Dermis microvascular lymphatic vessel endothelial cell (primary cell): ENCODE measurements at regions not wholly inside any gene's neighbourhood (a gene's known extent, or its start where the extent isn't known, plus 50 kb on each side); places are given as distances from the start of the nearest gene placed in this dataset.
"Not testable (repeated sequence)": the region's sequence is repeated elsewhere in the genome, so short reads cannot be mapped to it uniquely, and the experiment has no call there.

Experiments
- DNase-seq, 2 donors: peaks; one replicate each; pipeline versions ENCODE4 v3.0.0 to v3.0.0-alpha.2; 2010; ENCODE audit warnings: low read depth in 2 of 2

GRCh38 chr10:65111059-65111458 lies 1589.9 kb downstream of the REEP3 start:
- not testable (repeated sequence) for DNase-seq

GRCh38 chr10:65112573-65112972 lies 1591.4 kb downstream of the REEP3 start:
- DNase-seq, result no peak

- DNase-seq, result no peak
Observed at GRCh38 chr10:65123120-65123519, 1601.9 kb downstream of the REEP3 start.

DNA sequence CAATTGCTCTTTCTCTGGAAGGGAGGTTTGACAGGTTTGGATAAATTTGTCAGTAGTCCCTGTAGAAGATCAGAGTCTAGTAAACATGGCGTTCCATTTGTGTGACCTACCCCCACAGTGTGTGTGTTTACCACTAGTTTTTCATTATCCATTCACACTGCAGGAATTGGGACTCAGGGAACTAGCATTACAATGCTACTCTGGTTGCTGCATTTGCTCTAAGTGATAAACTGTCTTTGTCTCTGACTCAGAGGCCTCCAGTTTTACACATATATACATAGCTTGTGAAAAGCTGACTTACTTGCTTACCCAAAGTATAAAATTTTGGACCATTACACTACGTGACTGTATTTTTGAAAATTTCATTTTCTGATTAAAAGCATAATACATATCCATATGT lies 1604.0 kb downstream of the REEP3 start:
- DNase-seq, result no peak

DNA sequence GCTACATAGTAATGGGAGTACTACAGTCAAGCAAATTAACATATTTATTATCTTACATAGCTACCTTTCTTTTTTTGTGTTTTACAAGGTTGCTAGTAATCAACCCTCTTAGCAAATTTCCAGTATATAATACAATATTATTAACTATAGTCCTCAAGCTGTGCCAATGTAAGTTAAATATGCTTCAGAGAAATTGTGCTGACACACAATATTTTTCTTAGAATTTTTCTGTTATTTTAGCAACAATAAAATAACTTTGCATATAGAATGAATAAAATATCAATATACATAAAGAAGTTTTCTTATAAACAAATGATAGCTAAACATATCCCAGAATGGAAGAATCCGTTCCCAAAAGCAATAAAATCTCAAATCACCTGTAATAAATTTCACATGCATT lies 1605.1 kb downstream of the REEP3 start:
- DNase-seq, result no peak

DNA sequence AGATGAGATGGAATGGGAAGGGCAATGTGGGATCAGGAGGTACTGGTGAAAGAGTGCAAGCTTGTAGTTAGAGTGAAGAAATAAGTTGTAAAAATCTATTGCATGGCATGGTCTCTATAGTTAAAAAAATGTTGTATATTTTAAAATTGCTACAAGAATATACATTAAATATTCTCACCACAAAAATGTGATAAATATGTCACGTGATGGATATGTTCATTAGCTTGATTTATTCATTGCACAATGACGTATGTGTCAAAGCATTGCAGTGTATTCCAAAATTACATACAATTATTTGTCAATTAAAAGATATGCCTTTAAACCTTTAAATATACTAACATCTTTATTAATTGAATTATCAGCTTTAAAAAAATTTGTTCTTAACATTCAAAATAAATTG lies 1607.1 kb downstream of the REEP3 start:
- no peak for DNase-seq

DNA sequence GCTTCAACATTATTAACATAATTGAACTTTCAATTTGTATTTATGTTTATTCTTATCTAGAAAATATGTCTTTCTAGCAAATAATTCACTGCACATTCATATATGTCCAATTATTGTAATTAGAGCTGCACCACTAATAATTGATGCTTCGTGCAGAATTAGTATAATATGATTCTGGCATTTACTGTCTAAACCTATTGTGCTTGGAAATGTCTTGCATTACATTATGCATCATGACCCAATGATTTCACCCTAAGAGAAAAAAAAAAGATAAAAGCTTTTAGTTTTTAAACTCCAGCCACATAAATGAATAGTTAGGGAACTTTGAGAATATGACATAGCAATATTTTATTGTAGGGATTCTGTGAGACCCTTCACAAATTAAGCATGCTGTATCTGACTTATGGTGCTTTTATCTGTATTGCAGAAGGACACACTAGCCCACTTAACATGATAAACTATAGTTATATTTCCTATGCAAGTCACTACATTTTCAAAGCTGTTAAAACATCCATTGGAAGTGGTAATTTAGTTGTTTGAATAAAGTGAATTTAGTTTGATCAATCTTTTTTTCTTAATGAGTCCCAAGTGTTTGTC lies 1609.1 kb downstream of the REEP3 start:
- no peak for DNase-seq

DNA sequence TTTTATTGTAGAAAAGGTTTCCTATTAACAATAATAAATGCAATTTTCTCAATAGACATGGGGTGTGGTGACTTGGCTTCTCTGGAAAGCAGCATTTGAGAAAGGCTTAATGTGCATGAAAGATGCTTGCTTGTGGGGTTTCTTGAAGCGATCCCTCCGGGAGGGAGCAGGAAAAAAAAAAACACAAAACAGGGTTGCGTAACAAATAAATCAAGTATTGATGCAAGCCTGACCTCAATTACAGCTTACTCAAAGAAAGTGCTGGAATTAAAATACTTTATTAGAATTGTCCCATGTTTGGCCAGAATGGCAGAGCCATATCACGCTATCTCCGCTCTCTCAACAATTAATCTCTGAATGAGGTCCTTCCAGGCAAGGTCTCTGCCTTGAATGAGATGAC lies 1612.5 kb downstream of the REEP3 start:
- no peak for DNase-seq

DNA sequence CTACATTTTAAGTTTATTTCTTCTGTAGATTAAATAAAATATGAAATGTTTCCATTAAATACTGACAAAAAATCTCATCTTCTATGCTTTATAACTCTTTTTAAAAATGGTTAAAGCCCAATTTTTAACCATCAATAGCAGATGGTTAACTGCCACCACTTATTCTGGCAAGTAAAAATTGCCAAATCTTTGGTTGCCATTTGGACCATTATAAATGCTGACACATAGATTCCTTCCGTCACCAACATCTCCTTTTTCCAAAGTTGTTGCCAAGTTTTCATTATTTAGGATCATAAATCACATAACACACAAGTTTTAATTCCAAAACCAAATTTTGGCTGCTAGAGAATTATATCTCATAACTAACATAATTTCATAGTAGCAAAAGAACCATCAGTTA lies 1614.3 kb downstream of the REEP3 start:
- DNase-seq, result no peak

- no peak for DNase-seq
Observed at GRCh38 chr10:65142641-65143435, 1621.6 kb downstream of the REEP3 start.

GRCh38 chr10:65143723-65144122 lies 1622.5 kb downstream of the REEP3 start:
- no peak for DNase-seq

DNA sequence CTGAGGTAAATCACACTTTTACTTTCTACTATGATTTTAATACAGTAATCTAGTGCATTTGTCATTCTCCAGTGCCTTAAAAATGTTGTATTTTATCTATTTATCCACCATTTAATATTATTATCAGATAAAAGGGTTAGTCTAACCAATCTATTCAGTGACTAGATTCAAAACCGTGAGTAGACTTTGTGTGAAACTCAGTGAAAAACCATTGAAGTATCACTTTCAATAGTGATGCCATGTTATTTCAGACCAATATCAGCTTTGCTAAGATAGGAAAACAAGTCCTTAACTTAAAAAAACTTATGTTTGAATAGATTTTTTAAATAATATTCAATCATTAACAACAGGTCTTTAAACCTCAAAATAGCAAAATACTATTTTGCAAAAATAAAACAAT lies 1628.7 kb downstream of the REEP3 start:
- DNase-seq, result no peak

DNA sequence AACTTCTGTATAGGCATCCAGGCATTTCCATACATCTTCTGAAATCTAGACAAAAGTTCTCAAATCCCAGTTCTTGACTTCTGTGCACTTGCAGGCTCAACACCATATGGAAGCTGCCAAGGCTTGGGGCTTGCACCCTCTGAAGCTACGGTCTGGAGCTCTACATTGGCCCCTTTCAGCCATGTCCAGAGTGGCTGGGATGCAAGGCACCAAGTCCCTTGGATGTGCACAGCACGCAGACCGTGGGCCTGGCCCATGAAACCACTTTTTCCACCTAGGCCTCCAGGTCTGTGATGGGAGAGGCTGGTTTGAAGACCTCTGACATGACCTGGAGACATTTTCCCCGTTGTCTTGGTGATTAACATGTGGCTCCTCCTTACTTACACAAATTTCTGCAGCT lies 1645.1 kb downstream of the REEP3 start:
- DNase-seq, result no peak

- no peak for DNase-seq
Observed at GRCh38 chr10:65172249-65172648, 1651.0 kb downstream of the REEP3 start.

DNA sequence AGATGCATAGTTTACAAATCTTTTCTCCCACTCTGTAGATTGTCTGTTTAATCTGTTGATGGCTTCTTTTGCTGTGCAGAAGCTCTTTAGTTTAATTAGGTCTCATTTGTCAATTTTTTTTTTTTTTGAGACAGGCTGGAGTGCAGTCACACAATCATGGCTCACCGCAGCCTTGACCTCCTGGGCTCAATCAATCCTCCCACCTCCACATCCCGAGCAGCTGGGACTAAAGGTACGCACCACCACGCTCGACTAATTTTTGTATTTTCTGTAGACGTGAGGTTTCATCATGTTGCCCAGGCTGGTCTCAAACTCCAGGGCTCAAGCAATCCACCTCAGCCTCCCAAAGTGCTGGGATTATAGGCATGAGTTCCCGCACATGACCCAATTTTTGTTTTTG lies 1655.8 kb downstream of the REEP3 start:
- no peak for DNase-seq

DNA sequence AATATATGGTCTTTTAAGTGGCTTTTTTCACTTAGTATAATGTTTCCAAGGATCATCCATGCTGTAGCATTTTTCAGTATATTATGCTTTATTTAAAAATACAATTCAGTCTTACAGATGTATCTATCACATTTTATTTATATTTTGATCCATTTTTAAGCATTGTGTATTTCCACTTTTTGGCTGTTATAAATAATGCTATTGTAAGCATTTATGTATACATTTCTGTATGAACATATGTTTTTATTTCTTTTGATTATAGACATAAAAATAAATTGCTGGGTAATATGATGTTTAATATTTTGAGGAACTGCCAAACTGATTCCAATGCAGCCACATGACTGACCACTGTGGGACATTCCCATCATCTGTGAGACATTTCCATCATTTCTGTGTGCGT lies 1662.0 kb downstream of the REEP3 start:
- no peak for DNase-seq

DNA sequence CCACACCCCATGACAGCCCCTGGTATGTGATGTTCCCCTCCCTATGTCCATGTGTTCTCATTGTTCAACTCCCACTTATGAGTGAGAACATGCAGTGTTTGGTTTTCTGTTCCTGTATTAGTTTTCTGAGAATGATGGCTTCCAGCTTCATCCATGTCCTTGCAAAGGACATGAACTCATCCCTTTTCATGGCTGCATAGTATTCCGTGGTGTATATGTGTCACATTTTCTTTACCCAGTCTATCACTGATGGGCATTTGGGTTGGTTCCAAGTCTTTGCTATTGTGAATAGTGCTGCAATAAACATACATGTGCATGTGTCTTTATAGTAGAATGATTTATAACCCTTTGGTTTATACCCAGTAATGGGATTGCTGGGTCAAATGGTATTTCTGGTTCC lies 1665.5 kb downstream of the REEP3 start:
- DNase-seq, result not testable (repeated sequence)

GRCh38 chr10:65194126-65194525 lies 1672.9 kb downstream of the REEP3 start:
- DNase-seq, result no peak

DNA sequence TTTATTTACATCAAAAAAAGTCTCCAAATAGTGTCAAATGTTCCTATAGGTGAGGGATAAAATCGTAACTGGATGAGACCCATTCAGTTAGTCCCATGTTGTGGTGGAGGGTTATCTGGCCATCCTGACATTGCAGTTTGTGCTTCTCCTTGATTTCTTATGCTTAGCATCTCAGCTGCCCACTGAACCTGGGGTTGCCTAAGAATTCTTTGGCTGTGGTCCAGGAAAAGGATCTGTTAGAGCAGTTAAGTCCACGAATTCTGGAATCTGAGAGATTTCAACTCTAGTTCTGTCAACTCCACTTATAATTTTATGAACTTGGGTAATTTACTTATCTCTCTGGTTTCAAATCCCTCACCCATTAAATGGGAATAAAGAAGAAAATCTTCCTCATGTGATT lies 1673.4 kb downstream of the REEP3 start:
- no peak for DNase-seq

DNA sequence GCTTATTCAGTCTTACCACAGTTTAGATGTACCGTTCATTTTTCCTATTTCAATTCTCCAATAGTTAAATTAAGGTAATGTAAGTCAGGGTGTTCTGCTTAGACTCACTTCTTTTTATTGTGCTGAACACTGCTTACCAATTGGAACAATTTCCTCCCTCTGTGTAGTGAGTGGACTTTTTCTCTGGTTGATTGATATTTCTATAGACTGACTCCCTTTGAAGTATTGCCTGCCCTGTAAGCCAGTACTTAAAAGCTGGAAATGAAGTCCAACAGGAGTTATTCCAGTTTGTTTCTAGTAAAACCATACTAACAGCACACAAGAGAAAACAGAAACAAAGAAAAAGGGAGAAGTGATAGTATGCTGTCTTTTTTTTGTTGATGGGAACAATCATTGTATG lies 1674.9 kb downstream of the REEP3 start:
- no peak for DNase-seq

DNA sequence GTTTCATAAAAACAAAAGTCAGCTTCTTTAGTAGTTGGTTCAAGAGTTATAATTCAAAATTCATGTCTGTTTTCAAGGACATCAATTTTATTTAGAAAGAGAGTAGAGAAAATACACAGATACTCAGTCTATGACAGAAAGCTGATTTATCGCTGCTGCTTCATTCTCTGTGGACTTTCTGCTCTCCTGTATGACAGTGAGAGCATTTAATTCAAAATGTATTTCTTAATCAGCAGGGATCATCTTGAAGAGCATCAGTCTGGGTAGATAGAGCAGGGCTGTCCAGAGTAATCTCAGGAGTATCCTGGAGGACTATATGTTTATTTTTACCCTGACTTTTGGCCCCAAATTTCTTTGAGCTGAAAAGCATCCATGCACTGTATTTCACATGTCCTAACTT lies 1676.7 kb downstream of the REEP3 start:
- no peak for DNase-seq

DNA sequence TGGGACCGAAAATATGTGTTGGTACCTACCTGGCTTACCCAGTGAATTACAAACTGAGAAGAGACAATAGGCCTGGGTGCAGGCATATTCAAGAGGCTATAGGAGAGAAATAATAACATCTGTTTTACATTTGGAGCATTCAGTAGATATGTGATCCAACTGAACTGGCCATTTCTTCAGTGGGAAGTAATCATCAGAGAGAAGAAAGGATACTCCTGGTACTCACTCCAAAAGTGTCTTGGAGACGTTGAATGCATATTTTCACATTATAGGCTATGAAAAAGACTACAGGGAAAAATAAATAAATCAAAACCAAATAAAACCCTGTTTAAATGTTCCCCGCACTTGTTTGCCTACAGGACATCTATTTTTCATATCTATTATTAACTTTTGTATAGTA lies 1680.3 kb downstream of the REEP3 start:
- no peak for DNase-seq

DNA sequence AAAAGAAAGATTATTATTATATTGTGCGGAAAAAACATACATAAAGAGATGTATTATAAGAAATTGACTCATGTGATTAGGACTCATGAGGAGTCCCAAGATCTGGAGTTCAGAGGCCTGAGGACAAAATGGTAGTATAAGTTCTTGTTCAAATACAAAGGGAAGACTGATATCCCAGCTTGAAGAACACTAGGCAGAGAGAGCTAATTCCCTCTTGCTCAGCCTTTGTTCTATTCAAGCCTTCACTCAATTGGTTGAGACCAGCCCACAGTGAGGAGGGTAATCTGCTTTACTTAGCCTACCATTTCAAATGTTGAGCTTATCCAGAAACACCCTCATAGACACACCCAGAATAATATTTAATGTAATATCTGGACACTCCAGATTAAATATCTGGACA lies 1683.8 kb downstream of the REEP3 start:
- no peak for DNase-seq

DNA sequence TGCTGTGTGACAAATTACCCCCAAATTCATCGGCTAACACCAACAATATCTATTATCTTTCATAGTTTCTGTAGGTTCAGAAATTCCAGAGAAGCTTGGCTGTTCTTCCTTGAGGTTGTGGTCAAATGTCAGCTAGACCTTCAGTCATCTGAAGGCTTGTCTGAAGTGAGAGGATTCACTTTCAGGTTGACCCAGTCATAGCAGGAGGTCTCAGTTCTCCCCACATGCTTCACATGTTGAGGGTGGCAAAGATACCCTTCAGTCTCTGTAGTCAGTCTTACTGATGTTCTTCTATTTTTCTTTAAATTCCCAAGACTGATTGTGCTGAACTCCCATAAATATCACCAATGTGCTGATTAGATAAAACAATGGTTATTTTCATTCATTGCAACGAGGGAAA lies 1692.0 kb downstream of the REEP3 start:
- DNase-seq, result no peak
